Activated naive CD8-positive, alpha-beta T cell treated with anti-CD3 and anti-CD28 coated beads, Interleukin-2, amount 50 U/mL, for 24 hours (primary cell): ENCODE measurements at regions not wholly inside any gene's neighbourhood (a gene's known extent, or its start where the extent isn't known, plus 50 kb on each side); places are given as distances from the start of the nearest gene placed in this dataset.

ENCODE experiments used
- ATAC-seq: fragments of 150-1000 bp; cut with Tn5 transposase; one replicate; pipeline ENCODE4 v1.10.0; 2021
- DNase-seq: peaks from one replicate; pipeline ENCODE4 v3.0.0; 2021
- H3K27ac Mint-ChIP-seq: one replicate; pipeline ENCODE4 v1.8.0; 2021; ENCODE audit warnings: mild to moderate bottlenecking, mixed read lengths
- H3K27me3 Mint-ChIP-seq: one replicate; pipeline ENCODE4 v1.8.0; 2021; ENCODE audit warnings: mixed read lengths
- H3K36me3 Mint-ChIP-seq: one replicate; pipeline ENCODE4 v1.8.0; 2021; ENCODE audit warnings: low read depth, mixed read lengths
- H3K4me1 Mint-ChIP-seq: one replicate; pipeline ENCODE4 v1.8.0; 2021; ENCODE audit warnings: mixed read lengths
- H3K4me3 Mint-ChIP-seq: one replicate; pipeline ENCODE4 v1.8.0; 2021; ENCODE audit warnings: mild to moderate bottlenecking, moderate library complexity, mixed read lengths
- H3K9me3 Mint-ChIP-seq: one replicate; pipeline ENCODE4 v1.8.0; 2021; ENCODE audit warnings: mixed read lengths

- H3K27me3 Mint-ChIP-seq = no peaks in the 10 kb centered on the region
- H3K36me3 Mint-ChIP-seq = no peaks in the 10 kb centered on the region
- ATAC-seq (no peak), DNase-seq (no peak)
- H3K4me1 Mint-ChIP-seq = no peaks in the 10 kb centered on the region
- no peaks in the 10 kb centered on the region for H3K9me3 Mint-ChIP-seq
- no peak overlapping the region for H3K27ac Mint-ChIP-seq
- no peak overlapping the region for H3K4me3 Mint-ChIP-seq
Observed at GRCh38 chr1:98461873-98462385, 199.6 kb upstream of the SNX7 start.

GRCh38 chr1:98460136-98460535 is 201.4 kb upstream of the SNX7 start:
- Mint-ChIP-seq H3K4me3 (no peak overlapping the region), H3K27ac (no peak overlapping the region), H3K4me1 (no peaks in the 10 kb centered on the region), H3K9me3 (no peaks in the 10 kb centered on the region), H3K36me3 (no peaks in the 10 kb centered on the region), H3K27me3 (no peaks in the 10 kb centered on the region)
- no peak for ATAC-seq
- no peak for DNase-seq

- no peak overlapping the region for H3K27ac Mint-ChIP-seq
- DNase-seq = no peak
- no peaks in the 10 kb centered on the region for H3K9me3 Mint-ChIP-seq
- no peaks in the 10 kb centered on the region for H3K27me3 Mint-ChIP-seq
- no peak overlapping the region for H3K4me3 Mint-ChIP-seq
- H3K4me1 Mint-ChIP-seq = no peaks in the 10 kb centered on the region
- ATAC-seq = no peak
- no peaks in the 10 kb centered on the region for H3K36me3 Mint-ChIP-seq
Observed at GRCh38 chr1:98459486-98459870, 202.0 kb upstream of the SNX7 start.

GRCh38 chr1:98458511-98459485 is 202.7 kb upstream of the SNX7 start:
- no peak overlapping the region for H3K4me3 Mint-ChIP-seq
- H3K27ac Mint-ChIP-seq = no peak overlapping the region
- H3K9me3 Mint-ChIP-seq = no peaks in the 10 kb centered on the region
- H3K36me3 Mint-ChIP-seq = no peaks in the 10 kb centered on the region
- no peaks in the 10 kb centered on the region for H3K27me3 Mint-ChIP-seq
- H3K4me1 Mint-ChIP-seq = no peaks in the 10 kb centered on the region
- ATAC-seq (no peak), DNase-seq (no peak)

GRCh38 chr1:98457248-98457647 is 204.3 kb upstream of the SNX7 start:
- Mint-ChIP-seq H3K4me1 (no peaks in the 10 kb centered on the region), H3K27me3 (no peaks in the 10 kb centered on the region), H3K36me3 (no peaks in the 10 kb centered on the region), H3K4me3 (no peak overlapping the region), H3K27ac (no peak overlapping the region), H3K9me3 (no peaks in the 10 kb centered on the region)
- ATAC-seq (no peak), DNase-seq (no peak)

- Mint-ChIP-seq H3K4me1 (no peaks in the 10 kb centered on the region), H3K27me3 (no peaks in the 10 kb centered on the region), H3K4me3 (no peak overlapping the region), H3K9me3 (no peaks in the 10 kb centered on the region), H3K36me3 (no peaks in the 10 kb centered on the region), H3K27ac (no peak overlapping the region)
- ATAC-seq (no peak), DNase-seq (no peak)
Observed at GRCh38 chr1:98454666-98455065, 206.9 kb upstream of the SNX7 start.

- ATAC-seq (no peak), DNase-seq (no peak)
- no peaks in the 10 kb centered on the region for H3K27me3 Mint-ChIP-seq
- no peaks in the 10 kb centered on the region for H3K9me3 Mint-ChIP-seq
- no peak overlapping the region for H3K4me3 Mint-ChIP-seq
- no peaks in the 10 kb centered on the region for H3K4me1 Mint-ChIP-seq
- H3K36me3 Mint-ChIP-seq = no peaks in the 10 kb centered on the region
- H3K27ac Mint-ChIP-seq = no peak overlapping the region
Observed at GRCh38 chr1:98453066-98453465, 208.5 kb upstream of the SNX7 start.

- ATAC-seq (no peak), DNase-seq (no peak)
- H3K27ac Mint-ChIP-seq = no peak overlapping the region
- H3K4me3 Mint-ChIP-seq = no peak overlapping the region
- H3K27me3 Mint-ChIP-seq = no peaks in the 10 kb centered on the region
- peaks cover 2% of the 10 kb centered on the region for H3K9me3 Mint-ChIP-seq
- no peaks in the 10 kb centered on the region for H3K36me3 Mint-ChIP-seq
- H3K4me1 Mint-ChIP-seq = no peaks in the 10 kb centered on the region
Observed at GRCh38 chr1:98452162-98452561, 209.4 kb upstream of the SNX7 start.

GRCh38 chr1:98441281-98441680 is 220.2 kb upstream of the SNX7 start:
- Mint-ChIP-seq H3K36me3 (no peaks in the 10 kb centered on the region), H3K27me3 (no peaks in the 10 kb centered on the region), H3K4me1 (no peaks in the 10 kb centered on the region), H3K27ac (no peak overlapping the region), H3K9me3 (no peaks in the 10 kb centered on the region), H3K4me3 (no peak overlapping the region)
- DNase-seq (no peak), ATAC-seq (no peak)

GRCh38 chr1:98439471-98439870 is 222.1 kb upstream of the SNX7 start:
- no peak for ATAC-seq
- no peak for DNase-seq
- Mint-ChIP-seq H3K4me3 (no peak overlapping the region), H3K9me3 (no peaks in the 10 kb centered on the region), H3K27me3 (no peaks in the 10 kb centered on the region), H3K36me3 (no peaks in the 10 kb centered on the region), H3K27ac (no peak overlapping the region), H3K4me1 (no peaks in the 10 kb centered on the region)

GRCh38 chr1:98437540-98437939 is 224.0 kb upstream of the SNX7 start:
- Mint-ChIP-seq H3K4me1 (no peaks in the 10 kb centered on the region), H3K9me3 (no peaks in the 10 kb centered on the region), H3K4me3 (no peak overlapping the region), H3K36me3 (no peaks in the 10 kb centered on the region), H3K27ac (no peak overlapping the region), H3K27me3 (no peaks in the 10 kb centered on the region)
- ATAC-seq (no peak), DNase-seq (no peak)

GRCh38 chr1:98437011-98437410 is 224.5 kb upstream of the SNX7 start:
- Mint-ChIP-seq H3K4me3 (no peak overlapping the region), H3K4me1 (no peaks in the 10 kb centered on the region), H3K27me3 (no peaks in the 10 kb centered on the region), H3K27ac (no peak overlapping the region), H3K9me3 (no peaks in the 10 kb centered on the region), H3K36me3 (no peaks in the 10 kb centered on the region)
- ATAC-seq (no peak), DNase-seq (no peak)

- Mint-ChIP-seq H3K4me3 (no peak overlapping the region), H3K27ac (no peak overlapping the region), H3K36me3 (no peaks in the 10 kb centered on the region), H3K9me3 (no peaks in the 10 kb centered on the region), H3K27me3 (no peaks in the 10 kb centered on the region), H3K4me1 (no peaks in the 10 kb centered on the region)
- ATAC-seq = no peak
- no peak for DNase-seq
Observed at GRCh38 chr1:98429965-98430443, 231.5 kb upstream of the SNX7 start.

GRCh38 chr1:98428864-98429263 is 232.7 kb upstream of the SNX7 start:
- no peaks in the 10 kb centered on the region for H3K27me3 Mint-ChIP-seq
- DNase-seq (no peak), ATAC-seq (no peak)
- no peak overlapping the region for H3K4me3 Mint-ChIP-seq
- no peaks in the 10 kb centered on the region for H3K9me3 Mint-ChIP-seq
- no peak overlapping the region for H3K27ac Mint-ChIP-seq
- no peaks in the 10 kb centered on the region for H3K36me3 Mint-ChIP-seq
- no peaks in the 10 kb centered on the region for H3K4me1 Mint-ChIP-seq

GRCh38 chr1:98427664-98428063 is 233.9 kb upstream of the SNX7 start:
- Mint-ChIP-seq H3K27ac (no peak overlapping the region), H3K36me3 (no peaks in the 10 kb centered on the region), H3K4me3 (no peak overlapping the region), H3K27me3 (no peaks in the 10 kb centered on the region), H3K9me3 (no peaks in the 10 kb centered on the region), H3K4me1 (no peaks in the 10 kb centered on the region)
- no peak for DNase-seq
- ATAC-seq = no peak
